WTC11 (cell line): ENCODE measurements at regions not wholly inside any gene's neighbourhood (a gene's known extent, or its start where the extent isn't known, plus 50 kb on each side); places are given as distances from the start of the nearest gene placed in this dataset.

Experiments
- ATAC-seq: fragments of 200-7000 bp; cut with Tn5 transposase; 2 replicates; pipeline ENCODE4 v1.10.0; 2021; ENCODE audit warnings: mild to moderate bottlenecking, moderate library complexity
- CTCF ChIA-PET: fragments of 300-600 bp; sonication (Branson Sonifier 250); formaldehyde crosslinking; loops from one replicate; lab custom pipeline; 2021; ENCODE audit warnings: antibody characterized with exemption; lab: Charles Lee
- POLR2A ChIA-PET: fragments of 350-600 bp; sonication (Branson Sonifier 250); formaldehyde crosslinking; loops from one replicate; lab custom pipeline; 2021; ENCODE audit warnings: antibody characterized with exemption; lab: Charles Lee
- DNase-seq: peaks from one replicate; pipeline ENCODE4 v3.0.0; 2021; ENCODE audit warnings: low spot score
- H3K27ac Mint-ChIP-seq: 2 replicates; pipeline ENCODE4 v1.8.0; 2021; ENCODE audit warnings: mixed read lengths
- H3K27me3 Mint-ChIP-seq: 2 replicates; pipeline ENCODE4 v1.8.0; 2021; ENCODE audit warnings: low read depth, mild to moderate bottlenecking, moderate library complexity, mixed read lengths
- H3K36me3 Mint-ChIP-seq: 2 replicates; pipeline ENCODE4 v1.8.0; 2021; ENCODE audit warnings: mixed read lengths
- H3K4me1 Mint-ChIP-seq: 2 replicates; pipeline ENCODE4 v1.8.0; 2022; ENCODE audit warnings: mixed read lengths
- H3K4me3 Mint-ChIP-seq: 2 replicates; pipeline ENCODE4 v1.8.0; 2021; ENCODE audit warnings: mild to moderate bottlenecking, moderate library complexity, mixed read lengths
- H3K9me3 Mint-ChIP-seq: 2 replicates; pipeline ENCODE4 v1.8.0; 2021; ENCODE audit warnings: mixed read lengths
- AFF4 ChIP-seq: sonication (generic); formaldehyde crosslinking; IDR thresholded peaks from 2 replicates; pipeline ENCODE4 v1.8.1; 2023; ENCODE audit warnings: mild to moderate bottlenecking, missing genetic modification reagents, borderline replicate concordance
- ATF3 ChIP-seq: sonication (generic); formaldehyde crosslinking; conservative IDR thresholded peaks from 2 replicates; pipeline ENCODE4 v1.8.1; 2022; ENCODE audit warnings: mild to moderate bottlenecking, missing genetic modification reagents
- E2F1 ChIP-seq: sonication (generic); formaldehyde crosslinking; IDR thresholded peaks from 2 replicates; pipeline ENCODE4 v1.8.0; 2022; ENCODE audit warnings: mild to moderate bottlenecking, missing genetic modification reagents
- GABPB1 ChIP-seq: sonication (generic); formaldehyde crosslinking; IDR thresholded peaks from 2 replicates; pipeline ENCODE4 v1.8.1; 2023; ENCODE audit warnings: mild to moderate bottlenecking, missing genetic modification reagents
- GTF2I ChIP-seq: fragments of 250-450 bp; sonication (Bioruptor Pico); conservative IDR thresholded peaks from 2 replicates; pipeline ENCODE4 v1.4.0; 2021; ENCODE audit warnings: mild to moderate bottlenecking
- NR3C1 ChIP-seq: sonication (generic); formaldehyde crosslinking; conservative IDR thresholded peaks from 2 replicates; pipeline ENCODE4 v1.8.1; 2023; ENCODE audit warnings: low read depth, mild to moderate bottlenecking, missing genetic modification reagents
- RORB ChIP-seq: fragments of 250-450 bp; sonication (Bioruptor Pico); IDR thresholded peaks from 2 replicates; pipeline ENCODE4 v1.9.0; 2021; ENCODE audit warnings: mild to moderate bottlenecking
- SP1 ChIP-seq: sonication (generic); formaldehyde crosslinking; conservative IDR thresholded peaks from 2 replicates; pipeline ENCODE4 v1.8.1; 2022; ENCODE audit warnings: missing genetic modification reagents
- STAT6 ChIP-seq: sonication (generic); formaldehyde crosslinking; conservative IDR thresholded peaks from 2 replicates; pipeline ENCODE4 v1.8.1; 2023; ENCODE audit warnings: mild to moderate bottlenecking, low read depth, missing genetic modification reagents, moderate library complexity
- TCF7 ChIP-seq: sonication (generic); formaldehyde crosslinking; IDR thresholded peaks from 2 replicates; pipeline ENCODE4 v1.8.0; 2022; ENCODE audit warnings: mild to moderate bottlenecking, low read depth, missing genetic modification reagents, moderate library complexity
- TEAD1 ChIP-seq: sonication (generic); formaldehyde crosslinking; IDR thresholded peaks from 2 replicates; pipeline ENCODE4 v1.8.0; 2022; ENCODE audit warnings: mild to moderate bottlenecking, missing genetic modification reagents
- ZMAT4 ChIP-seq: fragments of 250-450 bp; sonication (Bioruptor Pico); IDR thresholded peaks from 2 replicates; pipeline ENCODE4 v1.9.0; 2021; ENCODE audit warnings: mild to moderate bottlenecking
- ZNF416 ChIP-seq: fragments of 250-450 bp; sonication (Bioruptor Pico); IDR thresholded peaks from 2 replicates; pipeline ENCODE4 v1.9.0; 2021; ENCODE audit warnings: mild to moderate bottlenecking, inconsistent platforms
- TF ChIP-seq, protein P1 (sequence below): sonication (generic); formaldehyde crosslinking; IDR thresholded peaks from 2 replicates; pipeline ENCODE4 v1.8.1; 2022; ENCODE audit warnings: mild to moderate bottlenecking, moderate library complexity, missing genetic modification reagents
- TF ChIP-seq, protein P2 (sequence below): sonication (generic); formaldehyde crosslinking; IDR thresholded peaks from 2 replicates; pipeline ENCODE4 v1.8.1; 2023; ENCODE audit warnings: mild to moderate bottlenecking, missing genetic modification reagents, moderate library complexity
- TF ChIP-seq, protein P3 (sequence below): fragments of 250-450 bp; sonication (Bioruptor Pico); IDR thresholded peaks from 2 replicates; pipeline ENCODE4 v2.1.2; 2022; ENCODE audit warnings: mild to moderate bottlenecking, moderate library complexity
- TF ChIP-seq, protein P4 (sequence below): sonication (generic); formaldehyde crosslinking; IDR thresholded peaks from 2 replicates; pipeline ENCODE4 v1.8.0; 2022; ENCODE audit warnings: mild to moderate bottlenecking, missing genetic modification reagents

- TF ChIP-seq AFF4 (CRISPR knock-in tag), result no peak
- TF ChIP-seq, protein P1, sequence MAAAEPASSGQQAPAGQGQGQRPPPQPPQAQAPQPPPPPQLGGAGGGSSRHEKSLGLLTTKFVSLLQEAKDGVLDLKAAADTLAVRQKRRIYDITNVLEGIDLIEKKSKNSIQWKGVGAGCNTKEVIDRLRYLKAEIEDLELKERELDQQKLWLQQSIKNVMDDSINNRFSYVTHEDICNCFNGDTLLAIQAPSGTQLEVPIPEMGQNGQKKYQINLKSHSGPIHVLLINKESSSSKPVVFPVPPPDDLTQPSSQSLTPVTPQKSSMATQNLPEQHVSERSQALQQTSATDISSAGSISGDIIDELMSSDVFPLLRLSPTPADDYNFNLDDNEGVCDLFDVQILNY, result no peak
Measured at GRCh38 chrX:117633277-117633676, 483.3 kb downstream of the KLHL13 start (continued).

- no peak for ATAC-seq
- no peak for DNase-seq
- no peak overlapping the region for H3K27ac Mint-ChIP-seq
- 0 out of 2 replicates have a peak, but pooled peaks cover 2% of the 10 kb centered on the region for H3K4me1 Mint-ChIP-seq
- H3K9me3 Mint-ChIP-seq, result no peaks in the 10 kb centered on the region
- no peaks in the 10 kb centered on the region for H3K36me3 Mint-ChIP-seq
- H3K27me3 Mint-ChIP-seq, result no peaks in the 10 kb centered on the region
- H3K4me3 Mint-ChIP-seq, result no peak overlapping the region
- ChIA-PET CTCF (no interaction called here), POLR2A (no interaction called here)
- TF ChIP-seq GTF2I, result no peak
- no peak for TF ChIP-seq TEAD1 (CRISPR knock-in tag)
- no peak for TF ChIP-seq RORB (CRISPR knock-in tag)
Measured at GRCh38 chrX:117628381-117628780, 488.2 kb downstream of the KLHL13 start.

GRCh38 chrX:117610806-117611205 lies 505.8 kb downstream of the KLHL13 start:
- Mint-ChIP-seq H3K4me3 (no peak overlapping the region), H3K27ac (no peak overlapping the region), H3K4me1 (no peaks in the 10 kb centered on the region), H3K27me3 (no peaks in the 10 kb centered on the region), H3K9me3 (peaks cover 5% of the 10 kb centered on the region), H3K36me3 (peaks cover 4% of the 10 kb centered on the region)
- DNase-seq (no peak), ATAC-seq (no peak)
- POLR2A ChIA-PET, result no interaction called here
- CTCF ChIA-PET, result no interaction called here
- TF ChIP-seq, protein P2, sequence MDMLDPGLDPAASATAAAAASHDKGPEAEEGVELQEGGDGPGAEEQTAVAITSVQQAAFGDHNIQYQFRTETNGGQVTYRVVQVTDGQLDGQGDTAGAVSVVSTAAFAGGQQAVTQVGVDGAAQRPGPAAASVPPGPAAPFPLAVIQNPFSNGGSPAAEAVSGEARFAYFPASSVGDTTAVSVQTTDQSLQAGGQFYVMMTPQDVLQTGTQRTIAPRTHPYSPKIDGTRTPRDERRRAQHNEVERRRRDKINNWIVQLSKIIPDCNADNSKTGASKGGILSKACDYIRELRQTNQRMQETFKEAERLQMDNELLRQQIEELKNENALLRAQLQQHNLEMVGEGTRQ (CRISPR knock-in tag), result no peak
- no peak for TF ChIP-seq NR3C1 (CRISPR knock-in tag)
- TF ChIP-seq ZMAT4, result no peak
- TF ChIP-seq ZNF416, result no peak
- TF ChIP-seq TCF7 (CRISPR knock-in tag), result no peak
- TF ChIP-seq E2F1 (CRISPR knock-in tag), result no peak
- TF ChIP-seq, protein P3, sequence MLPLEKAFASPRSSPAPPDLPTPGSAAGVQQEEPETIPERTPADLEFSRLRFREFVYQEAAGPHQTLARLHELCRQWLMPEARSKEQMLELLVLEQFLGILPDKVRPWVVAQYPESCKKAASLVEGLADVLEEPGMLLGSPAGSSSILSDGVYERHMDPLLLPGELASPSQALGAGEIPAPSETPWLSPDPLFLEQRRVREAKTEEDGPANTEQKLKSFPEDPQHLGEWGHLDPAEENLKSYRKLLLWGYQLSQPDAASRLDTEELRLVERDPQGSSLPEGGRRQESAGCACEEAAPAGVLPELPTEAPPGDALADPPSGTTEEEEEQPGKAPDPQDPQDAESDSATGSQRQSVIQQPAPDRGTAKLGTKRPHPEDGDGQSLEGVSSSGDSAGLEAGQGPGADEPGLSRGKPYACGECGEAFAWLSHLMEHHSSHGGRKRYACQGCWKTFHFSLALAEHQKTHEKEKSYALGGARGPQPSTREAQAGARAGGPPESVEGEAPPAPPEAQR (CRISPR knock-in tag), result no peak
- no peak for TF ChIP-seq SP1 (CRISPR knock-in tag)
- TF ChIP-seq, protein P1, result no peak
- TF ChIP-seq ATF3 (CRISPR knock-in tag), result no peak
- TF ChIP-seq STAT6 (CRISPR knock-in tag), result no peak
- no peak for TF ChIP-seq GABPB1 (CRISPR knock-in tag)
- TF ChIP-seq, protein P4, sequence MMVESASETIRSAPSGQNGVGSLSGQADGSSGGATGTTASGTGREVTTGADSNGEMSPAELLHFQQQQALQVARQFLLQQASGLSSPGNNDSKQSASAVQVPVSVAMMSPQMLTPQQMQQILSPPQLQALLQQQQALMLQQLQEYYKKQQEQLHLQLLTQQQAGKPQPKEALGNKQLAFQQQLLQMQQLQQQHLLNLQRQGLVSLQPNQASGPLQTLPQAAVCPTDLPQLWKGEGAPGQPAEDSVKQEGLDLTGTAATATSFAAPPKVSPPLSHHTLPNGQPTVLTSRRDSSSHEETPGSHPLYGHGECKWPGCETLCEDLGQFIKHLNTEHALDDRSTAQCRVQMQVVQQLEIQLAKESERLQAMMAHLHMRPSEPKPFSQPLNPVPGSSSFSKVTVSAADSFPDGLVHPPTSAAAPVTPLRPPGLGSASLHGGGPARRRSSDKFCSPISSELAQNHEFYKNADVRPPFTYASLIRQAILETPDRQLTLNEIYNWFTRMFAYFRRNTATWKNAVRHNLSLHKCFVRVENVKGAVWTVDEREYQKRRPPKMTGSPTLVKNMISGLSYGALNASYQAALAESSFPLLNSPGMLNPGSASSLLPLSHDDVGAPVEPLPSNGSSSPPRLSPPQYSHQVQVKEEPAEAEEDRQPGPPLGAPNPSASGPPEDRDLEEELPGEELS, result no peak
